K562 (cell line): ENCODE measurements at regions not wholly inside any gene's neighbourhood (a gene's known extent, or its start where the extent isn't known, plus 50 kb on each side); places are given as distances from the start of the nearest gene placed in this dataset.

Experiments used
- ATAC-seq: fragments of 200-7000 bp; cut with Tn5 transposase; 3 replicates; pipeline ENCODE4 v1.9.1; 2020; ENCODE audit warnings: moderate library complexity
- BruUV-seq: library from RNA; stranded (reverse); fragments of 400-500 nt; replicated peaks from 2 replicates; lab custom pipeline; 2021; lab: Mats Ljungman, UMichigan
- CTCF ChIA-PET: fragments of 300-600 bp; formaldehyde crosslinking; extraction: SDS; loops from one replicate; lab custom pipeline; 2021; ENCODE audit warnings: low intra/inter-chr PET ratio; lab: Yijun Ruan, JAX
- POLR2A ChIA-PET: fragments of 300-600, 350-650 bp; sonication (Branson Sonifier 250); formaldehyde crosslinking; extraction: SDS; loops from one replicate; lab custom pipeline; 2021; ENCODE audit warnings: antibody characterized with exemption, inconsistent platforms; lab: Yijun Ruan, JAX
- DNase-seq, 4 experiments: peaks; one replicate each; pipeline versions ENCODE4 v3.0.0 to v3.0.0-alpha.2; 2011 to 2018; ENCODE audit warnings: low spot score in 3 of 4, mixed read lengths in 3 of 4; ENCODE audit errors: extremely low read depth in 1 of 4
- FAIRE-seq: peaks from 2 replicates; lab custom pipeline; 2011; peaks lifted over from hg19 to GRCh38; lab: Jason Lieb, UNC
- H2AFZ ChIP-seq: 2 replicates; pipeline ENCODE4 v1.6.0; 2011; ENCODE audit warnings: low read depth, low read length, control low read depth, inconsistent platforms
- H3K27ac ChIP-seq: fragments of 200-600 bp; 3 replicates; pipeline ENCODE4 v1.8.0; 2011; ENCODE audit warnings: low read depth, mild to moderate bottlenecking, control low read depth, inconsistent platforms, low read length, moderate library complexity, mixed read lengths; ENCODE audit errors: extremely low read depth
- H3K27me3 ChIP-seq, 2 experiments: fragments of 300-600 bp in 1 of 2; 2 replicates in 1 of 2; 3 replicates in 1 of 2; pipeline versions ENCODE4 v1.6.0 to v1.8.0; 2011; ENCODE audit warnings: inconsistent platforms in 2 of 2, low read length in 2 of 2, mild to moderate bottlenecking in 1 of 2, mixed read lengths in 1 of 2, moderate library complexity in 1 of 2; ENCODE audit not compliant: control insufficient read depth in 2 of 2, insufficient read depth in 2 of 2
- H3K36me3 ChIP-seq: fragments of 300-600 bp; 3 replicates; pipeline ENCODE4 v1.8.0; 2011; ENCODE audit warnings: mild to moderate bottlenecking, low read length, inconsistent platforms; ENCODE audit not compliant: control insufficient read depth, insufficient read depth
- H3K4me1 ChIP-seq, 2 experiments: fragments of 200-600 bp in 1 of 2; replicated peaks in 1 of 2; 2 replicates in 1 of 2; 3 replicates in 1 of 2; pipeline versions ENCODE4 v1.5.1 to v1.8.0; 2011; ENCODE audit warnings: inconsistent platforms in 2 of 2, low read length in 2 of 2, mild to moderate bottlenecking in 1 of 2, mixed read lengths in 1 of 2, moderate library complexity in 1 of 2; ENCODE audit not compliant: control insufficient read depth in 2 of 2, insufficient read depth in 2 of 2
- H3K4me2 ChIP-seq: 2 replicates; pipeline ENCODE4 v1.6.1; 2011; ENCODE audit warnings: low read length, control low read depth, inconsistent platforms, mixed read lengths; ENCODE audit not compliant: insufficient read depth
- H3K4me3 ChIP-seq: fragments of 200-600 bp; sonication (generic), shearing (Covaris generic); 2 replicates; pipeline ENCODE4 v1.5.1; 2016; ENCODE audit warnings: control low read depth, inconsistent platforms
- H3K79me2 ChIP-seq: fragments of 200-600 bp; 3 replicates; pipeline ENCODE4 v1.8.0; 2011; ENCODE audit warnings: low read length, inconsistent platforms; ENCODE audit not compliant: control insufficient read depth, insufficient read depth
- H3K9ac ChIP-seq, 2 experiments: 2 replicates each; pipeline versions ENCODE4 v1.6.0 to v1.6.1; 2011; ENCODE audit warnings: low read depth in 2 of 2, low read length in 2 of 2, control low read depth in 1 of 2, inconsistent platforms in 1 of 2, mild to moderate bottlenecking in 1 of 2, mixed read lengths in 1 of 2; ENCODE audit not compliant: insufficient read depth in 1 of 2
- H3K9me1 ChIP-seq: one replicate; pipeline ENCODE4 v1.6.0; 2011; ENCODE audit warnings: inconsistent platforms, mild to moderate bottlenecking, low read length, moderate library complexity; ENCODE audit not compliant: control insufficient read depth, insufficient read depth
- H3K9me3 ChIP-seq: replicated peaks from 2 replicates; pipeline ENCODE4 v1.5.1; 2011; ENCODE audit warnings: low read depth, low read length, inconsistent platforms; ENCODE audit not compliant: control insufficient read depth, insufficient read depth
- H4K20me1 ChIP-seq: replicated peaks from 2 replicates; pipeline ENCODE4 v1.6.1; 2011; ENCODE audit warnings: low read length, inconsistent platforms, mixed read lengths; ENCODE audit not compliant: control insufficient read depth, insufficient read depth
- CEBPG ChIP-seq, 3 experiments: fragments of 200-800 bp in 1 of 3; sonication (Bioruptor generic) in 1 of 3; sonication (generic) in 1 of 3; formaldehyde crosslinking in 1 of 3; IDR thresholded peaks in 2 of 3; conservative IDR thresholded peaks in 1 of 3; 2 replicates each; pipeline versions ENCODE4 v1.6.1 to v1.8.0; 2016 to 2022; ENCODE audit warnings: missing compliant biosample characterization in 2 of 3, missing genetic modification characterization in 2 of 3, mild to moderate bottlenecking in 1 of 3, missing genetic modification reagents in 1 of 3
- MAFF ChIP-seq: IDR thresholded peaks from 2 replicates; pipeline ENCODE4 v1.6.1; 2012; ENCODE audit warnings: low read length, improper control_type of control experiment
- RERE ChIP-seq: sonication (generic); formaldehyde crosslinking; IDR thresholded peaks from 2 replicates; pipeline ENCODE4 v1.8.0; 2023; ENCODE audit warnings: missing genetic modification reagents, mild to moderate bottlenecking, borderline replicate concordance
- RFX7 ChIP-seq: fragments of 250-450 bp; sonication (Bioruptor Pico); IDR thresholded peaks from 2 replicates; pipeline ENCODE4 v1.5.1; 2021; ENCODE audit warnings: mild to moderate bottlenecking
- ZNF445 ChIP-seq: fragments of 250-450 bp; sonication (Bioruptor Pico); IDR thresholded peaks from 2 replicates; pipeline ENCODE4 v1.4.0; 2020; ENCODE audit warnings: low read depth, mild to moderate bottlenecking, moderate library complexity
- WGBS: fragments of 100-300 bp; shearing (Covaris generic); methylation state at CpG from one replicate; pipeline ENCODE4 v1.1.6; 2016; ENCODE audit warnings: low coverage, mixed read lengths; ENCODE audit not compliant: insufficient coverage; ENCODE audit errors: missing lambda C conversion rate; 5-methylcytosine and 5-hydroxymethylcytosine counted together
- in situ Hi-C: fragments of 300-500 bp; cut with MboI; formaldehyde crosslinking; loops from 4 replicates; pipeline ENCODE4 v1.15.0; 2018; ENCODE audit warnings: inconsistent platforms, mixed read lengths
- intact Hi-C: fragments of 100-400 bp; cut with micrococcal nuclease; formaldehyde crosslinking; loops from 2 replicates; pipeline ENCODE4 v1.14.2; 2022

DNA sequence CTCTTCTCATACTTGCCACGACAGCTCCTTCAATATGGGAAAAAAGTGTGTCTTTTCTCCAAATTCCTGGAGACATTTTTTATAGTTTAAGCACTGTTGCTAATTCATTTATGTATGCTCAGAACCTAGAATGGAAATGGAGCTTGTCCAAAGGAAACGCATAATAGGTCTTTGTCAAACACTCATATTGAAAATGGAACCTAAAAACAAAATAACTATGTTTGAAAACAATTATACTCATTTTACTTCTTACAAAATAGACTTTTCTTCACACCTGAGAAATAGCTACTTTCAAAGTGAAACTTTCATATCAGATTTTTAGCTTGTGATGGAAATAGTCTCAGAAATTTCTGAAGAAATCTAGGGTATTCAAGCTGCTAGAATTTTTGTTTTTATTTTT, 529.7 kb upstream of the BOD1L1 start (continued):
- TF ChIP-seq ZNF445 (CRISPR knock-in tag), result no peak

DNA sequence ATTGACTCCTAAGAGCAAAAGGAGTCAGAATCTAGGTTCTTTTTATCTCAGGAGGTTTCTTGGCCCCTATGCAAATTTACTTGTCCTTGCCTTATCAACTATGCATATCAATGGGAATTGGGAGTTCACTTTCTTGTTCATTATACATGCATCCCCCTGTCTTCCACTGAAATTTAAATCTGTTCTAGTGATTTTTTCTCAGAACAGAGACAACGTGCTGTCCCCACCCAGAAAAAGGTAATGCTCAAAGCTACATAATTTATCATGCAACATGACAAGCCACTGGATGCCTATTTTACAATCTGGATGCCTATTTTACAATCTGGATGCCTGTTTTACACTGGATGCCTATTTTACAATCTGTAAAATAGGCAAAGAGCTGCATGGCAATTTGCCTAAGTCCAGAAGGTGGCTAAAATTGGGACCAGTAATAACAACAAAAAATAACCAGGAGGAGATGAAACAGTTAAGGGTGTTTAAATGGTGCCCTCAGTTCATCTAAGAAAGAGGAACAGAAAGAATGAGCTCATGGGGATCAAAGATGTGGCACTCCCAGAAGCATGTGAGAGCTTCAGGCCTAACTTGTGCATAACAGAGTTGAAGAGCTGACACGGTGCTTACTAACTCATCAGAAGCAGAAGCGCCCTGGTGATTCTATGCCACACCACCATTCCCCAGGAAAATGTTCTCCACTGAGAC, 537.8 kb upstream of the BOD1L1 start:
- Histone ChIP-seq H3K9me1 (no peaks in the 10 kb centered on the region), H3K79me2 (no peaks in the 10 kb centered on the region), H3K4me2 (no peak overlapping the region), H3K4me1 (no peaks in the 10 kb centered on the region), H3K9me3 (no peaks in the 10 kb centered on the region), H3K9ac (no peak overlapping the region), H3K4me3 (no peak overlapping the region), H3K36me3 (no peaks in the 10 kb centered on the region), H3K27ac (no peak overlapping the region), H4K20me1 (no peaks in the 10 kb centered on the region), H3K27me3 (no peaks in the 10 kb centered on the region), H2AFZ (no peak overlapping the region)
- in situ Hi-C loops, result no loop called here
- intact Hi-C loops, result no loop called here
- TF ChIP-seq MAFF (no peak), RERE (CRISPR knock-in tag) (no peak), CEBPG (CRISPR knock-in tag; IDR thresholded peaks at IDR 0.05) (no peak), CEBPG (tag; conservative IDR thresholded peaks at IDR 0.05 in 1 of 2, IDR thresholded peaks at IDR 0.05 in 1 of 2) (no peak), RFX7 (CRISPR knock-in tag) (no peak)
- no TSS peak for BruUV-seq
- ATAC-seq (no peak), DNase-seq (no peak), FAIRE-seq (no peak)
- POLR2A ChIA-PET, result no interaction called here
- CTCF ChIA-PET, result no interaction called here
- 0% methylated on average over 3 of the region's 3 CpGs for WGBS
